GM12873 (cell line): ENCODE measurements at regions not wholly inside any gene's neighbourhood (a gene's known extent, or its start where the extent isn't known, plus 50 kb on each side); places are given as distances from the start of the nearest gene placed in this dataset.

Source experiments
- TF ChIP-seq, protein P1 (sequence below): IDR thresholded peaks from 2 replicates; pipeline ENCODE4 v1.5.1; 2012; ENCODE audit warnings: low read depth, mild to moderate bottlenecking, moderate library complexity, low read length, control low read depth; ENCODE audit not compliant: insufficient read depth; ENCODE audit errors: missing control alignments

DNA sequence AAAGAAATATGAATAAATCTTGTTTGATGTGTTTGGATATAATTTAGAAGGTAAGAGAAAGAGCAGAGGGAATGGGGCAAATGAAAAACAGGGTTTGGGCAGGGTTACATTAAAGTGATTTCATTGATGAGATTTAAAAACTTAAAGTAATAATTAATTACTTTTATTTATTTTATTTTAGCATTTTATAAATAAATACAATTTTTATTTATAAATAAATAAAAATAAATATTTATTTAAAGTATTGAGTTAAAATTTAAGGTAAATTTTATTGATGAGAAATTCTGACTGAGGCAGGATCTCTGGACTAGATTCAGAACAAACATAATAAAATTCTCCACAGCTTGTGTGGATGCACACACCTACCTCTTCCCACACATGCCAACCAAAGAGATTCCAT lies 584.1 kb upstream of the BTBD3 start:
- TF ChIP-seq, protein P1, sequence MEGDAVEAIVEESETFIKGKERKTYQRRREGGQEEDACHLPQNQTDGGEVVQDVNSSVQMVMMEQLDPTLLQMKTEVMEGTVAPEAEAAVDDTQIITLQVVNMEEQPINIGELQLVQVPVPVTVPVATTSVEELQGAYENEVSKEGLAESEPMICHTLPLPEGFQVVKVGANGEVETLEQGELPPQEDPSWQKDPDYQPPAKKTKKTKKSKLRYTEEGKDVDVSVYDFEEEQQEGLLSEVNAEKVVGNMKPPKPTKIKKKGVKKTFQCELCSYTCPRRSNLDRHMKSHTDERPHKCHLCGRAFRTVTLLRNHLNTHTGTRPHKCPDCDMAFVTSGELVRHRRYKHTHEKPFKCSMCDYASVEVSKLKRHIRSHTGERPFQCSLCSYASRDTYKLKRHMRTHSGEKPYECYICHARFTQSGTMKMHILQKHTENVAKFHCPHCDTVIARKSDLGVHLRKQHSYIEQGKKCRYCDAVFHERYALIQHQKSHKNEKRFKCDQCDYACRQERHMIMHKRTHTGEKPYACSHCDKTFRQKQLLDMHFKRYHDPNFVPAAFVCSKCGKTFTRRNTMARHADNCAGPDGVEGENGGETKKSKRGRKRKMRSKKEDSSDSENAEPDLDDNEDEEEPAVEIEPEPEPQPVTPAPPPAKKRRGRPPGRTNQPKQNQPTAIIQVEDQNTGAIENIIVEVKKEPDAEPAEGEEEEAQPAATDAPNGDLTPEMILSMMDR = no peak

DNA sequence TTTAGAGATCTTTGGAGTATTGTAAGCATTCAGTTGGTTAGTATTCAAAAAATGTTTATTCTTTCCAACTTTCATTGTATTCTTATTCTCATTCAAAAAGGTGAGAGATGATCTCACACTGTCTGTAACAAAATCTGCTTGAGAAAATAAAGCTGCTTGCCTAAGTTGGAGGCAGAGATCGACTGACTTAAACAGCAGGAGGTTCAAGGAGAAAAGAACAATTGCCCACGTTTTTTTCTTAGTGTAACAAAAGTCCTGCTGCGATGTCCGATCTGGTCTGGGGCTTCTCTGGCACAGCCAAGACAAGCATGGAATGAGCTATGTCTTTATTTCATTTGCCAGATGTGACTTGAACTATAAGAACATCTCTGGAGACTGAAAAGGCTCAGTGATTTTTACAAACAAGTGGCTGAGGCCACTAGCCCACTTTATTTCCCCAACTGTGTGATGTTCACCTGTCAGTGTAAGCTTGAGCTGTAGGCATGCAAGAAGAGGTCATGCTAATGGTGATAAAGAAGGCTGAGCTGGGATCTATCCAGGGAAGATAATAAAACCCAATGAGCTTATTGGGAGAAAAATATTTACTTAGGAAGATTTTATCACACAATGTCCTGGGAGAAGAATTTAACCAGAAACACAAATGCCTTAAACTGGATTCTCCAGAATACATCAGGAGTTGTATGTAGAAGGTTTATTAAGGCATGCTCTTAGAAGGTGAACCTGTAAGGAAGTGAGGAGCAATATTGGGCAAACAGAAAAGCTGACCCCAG lies 580.1 kb upstream of the BTBD3 start:
- TF ChIP-seq, protein P1 = no peak

DNA sequence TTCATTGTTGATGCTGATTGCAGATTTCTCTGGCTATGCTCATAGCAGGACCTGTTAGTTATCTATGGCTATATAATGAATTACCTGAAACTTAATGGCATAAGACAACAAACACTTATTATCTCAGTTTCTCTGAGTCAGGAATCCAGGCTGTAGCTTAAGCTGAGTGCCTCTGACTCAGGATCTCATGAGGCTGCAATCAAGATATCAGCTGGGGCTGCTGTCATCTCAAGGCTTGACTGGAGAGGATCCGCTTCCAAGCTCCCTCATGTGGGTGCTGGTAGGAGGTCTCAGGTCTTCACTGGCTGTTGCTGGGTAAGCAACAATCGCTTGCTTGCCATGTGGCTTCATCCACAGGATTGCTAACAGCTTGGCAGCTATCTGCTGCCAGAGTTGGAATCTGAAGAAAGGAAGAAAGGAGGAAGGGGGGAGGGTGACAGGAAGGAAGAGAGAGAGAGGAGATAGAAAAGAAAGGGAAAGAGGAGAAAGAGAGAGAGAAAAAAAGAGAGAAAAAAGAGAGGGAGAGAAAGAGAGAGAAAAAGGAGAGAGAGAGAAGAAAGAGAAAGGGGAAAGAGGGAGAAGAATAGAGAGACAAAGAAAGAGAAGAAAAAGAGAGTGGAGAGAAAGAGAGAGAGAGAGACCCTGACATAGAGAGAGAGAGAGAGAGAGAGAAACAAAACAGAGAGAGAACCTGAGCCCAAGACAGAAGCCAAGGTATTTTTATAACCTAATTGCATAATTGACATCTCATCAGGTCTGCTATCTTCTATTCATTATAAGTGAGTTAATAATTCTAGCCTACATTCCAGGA lies 579.0 kb upstream of the BTBD3 start:
- TF ChIP-seq, protein P1 = no peak

DNA sequence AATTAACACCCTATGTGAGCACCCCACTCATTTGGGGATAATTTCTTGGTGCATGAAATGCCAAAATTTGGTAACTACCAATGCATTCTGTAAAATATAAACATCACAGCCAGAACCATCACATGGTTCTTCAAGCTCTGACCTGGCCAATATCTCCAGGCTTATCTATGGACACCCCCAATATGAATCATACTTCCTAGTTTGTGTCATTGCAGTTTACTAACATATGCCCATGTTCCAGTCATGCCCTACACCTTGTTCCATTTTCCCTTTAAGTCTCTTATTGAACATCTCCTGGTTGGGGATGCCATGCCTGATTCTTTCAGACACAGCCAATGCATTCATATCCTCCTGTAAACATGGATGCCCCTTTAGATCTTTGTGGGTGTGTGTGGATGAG lies 572.8 kb upstream of the BTBD3 start:
- TF ChIP-seq, protein P1 = no peak

DNA sequence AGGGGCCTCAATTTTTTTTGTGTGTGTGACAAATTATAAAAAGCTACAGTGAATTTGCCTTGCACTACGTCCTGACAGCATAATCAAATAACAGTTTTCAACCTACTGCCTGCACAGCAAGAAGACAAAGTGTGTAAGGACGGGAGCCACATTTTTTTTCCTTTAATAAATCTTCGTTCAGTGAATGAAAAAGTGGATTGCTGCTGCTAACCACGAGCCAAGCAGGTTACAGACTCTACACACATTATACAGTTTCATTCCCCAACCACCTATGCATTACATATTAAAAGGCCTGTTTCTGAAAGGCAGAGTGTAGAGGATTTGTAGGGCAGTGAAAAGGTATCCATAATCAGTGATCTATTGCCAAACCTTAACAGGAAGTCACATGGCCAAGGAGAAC lies 570.0 kb upstream of the BTBD3 start:
- TF ChIP-seq, protein P1 = no peak

DNA sequence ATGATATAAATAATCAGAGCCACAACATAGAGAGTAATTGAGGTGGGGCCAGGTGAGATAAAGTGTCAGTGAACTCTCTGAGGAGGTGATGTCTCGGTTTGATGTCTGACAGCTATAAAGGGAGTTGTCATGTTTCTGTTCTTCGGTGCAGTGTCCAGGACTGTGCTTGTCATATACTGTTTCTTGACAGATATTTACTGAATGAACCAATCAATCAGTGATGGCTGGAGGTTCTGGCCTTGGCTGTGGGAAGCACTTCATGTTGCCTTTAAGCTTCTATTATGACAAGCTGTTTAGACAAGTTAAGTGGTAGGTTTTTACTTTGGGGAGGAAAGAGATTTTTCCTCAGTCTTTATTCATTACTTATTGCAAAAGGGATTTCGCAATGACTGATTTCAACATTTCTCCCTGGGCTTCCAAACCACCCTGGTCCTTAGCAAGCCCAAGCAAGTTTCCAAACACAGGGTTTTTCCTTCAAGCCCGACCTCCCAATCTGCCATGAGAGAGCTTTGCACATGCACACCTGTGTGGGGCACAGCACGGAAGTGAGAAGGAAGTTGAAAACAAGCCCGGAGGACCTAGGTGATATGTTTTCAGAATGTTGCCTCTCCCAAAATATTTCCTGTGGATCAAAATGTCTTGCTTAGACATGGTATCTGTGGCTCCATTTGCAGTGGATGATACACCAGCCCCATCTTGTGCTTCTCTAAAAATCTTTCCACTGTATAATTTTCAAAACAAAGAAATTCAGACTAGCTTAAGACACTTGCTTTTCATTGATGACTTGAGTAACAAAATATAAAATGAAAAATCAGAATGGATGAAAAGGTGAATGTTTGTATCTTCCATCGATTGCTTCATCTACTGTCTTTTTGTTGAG lies 567.3 kb upstream of the BTBD3 start:
- TF ChIP-seq, protein P1 = no peak
